Left ventricle myocardium inferior (tissue), 1 donor: ENCODE measurements at regions not wholly inside any gene's neighbourhood (a gene's known extent, or its start where the extent isn't known, plus 50 kb on each side); places are given as distances from the start of the nearest gene placed in this dataset.

ENCODE experiments used
- DNase-seq: peaks from one replicate; pipeline ENCODE4 v3.0.0-alpha.2; 2020
- H3K27ac ChIP-seq: fragments of 200-600 bp; replicated peaks from 2 replicates; pipeline ENCODE4 v1.8.0; 2021
- H3K27me3 ChIP-seq: fragments of 200-600 bp; 2 replicates; pipeline ENCODE4 v1.8.0; 2021; ENCODE audit warnings: low read depth
- H3K36me3 ChIP-seq: fragments of 200-600 bp; 2 replicates; pipeline ENCODE4 v1.8.0; 2021
- H3K4me1 ChIP-seq: fragments of 200-600 bp; 2 replicates; pipeline ENCODE4 v1.8.0; 2021
- H3K4me3 ChIP-seq: fragments of 200-600 bp; 2 replicates; pipeline ENCODE4 v1.8.0; 2021; ENCODE audit warnings: mild to moderate bottlenecking, moderate library complexity
- H3K9me3 ChIP-seq: fragments of 200-600 bp; replicated peaks from 2 replicates; pipeline ENCODE4 v1.8.0; 2021
- CTCF ChIP-seq: fragments of 200-600 bp; IDR thresholded peaks from 2 replicates; pipeline ENCODE4 v1.8.0; 2021; ENCODE audit warnings: antibody characterized with exemption, mild to moderate bottlenecking, borderline replicate concordance
- intact Hi-C: fragments of 100-400 bp; cut with micrococcal nuclease; formaldehyde crosslinking; loops from one replicate; pipeline ENCODE4 v1.11.0; 2022
- donor health status: DM: no; HTN: yes; CAD: no; lungs with severe emphysema.

GRCh38 chr16:73504591-73505575 is 457.0 kb upstream of the ZFHX3 start:
- Histone ChIP-seq H3K27me3 (peaks cover 7% of the 10 kb centered on the region), H3K27ac (no peak overlapping the region), H3K36me3 (no peaks in the 10 kb centered on the region), H3K9me3 (no peaks in the 10 kb centered on the region), H3K4me3 (peak overlapping the region; percentile 49), H3K4me1 (no peaks in the 10 kb centered on the region)
- DNase-seq, result no peak
- intact Hi-C loops, result no loop called here
- TF ChIP-seq CTCF, result no peak

GRCh38 chr16:73503093-73503492 is 455.2 kb upstream of the ZFHX3 start:
- no peak for TF ChIP-seq CTCF
- H3K36me3 ChIP-seq, result no peaks in the 10 kb centered on the region
- peaks cover 7% of the 10 kb centered on the region for H3K27me3 ChIP-seq
- no peak overlapping the region for H3K27ac ChIP-seq
- H3K4me1 ChIP-seq, result no peaks in the 10 kb centered on the region
- H3K4me3 ChIP-seq, result no peak overlapping the region
- intact Hi-C loops, result no loop called here
- no peaks in the 10 kb centered on the region for H3K9me3 ChIP-seq
- DNase-seq, result no peak

GRCh38 chr16:73499276-73499675 is 451.3 kb upstream of the ZFHX3 start:
- intact Hi-C loops, result no loop called here
- Histone ChIP-seq H3K9me3 (no peaks in the 10 kb centered on the region), H3K4me1 (no peaks in the 10 kb centered on the region), H3K4me3 (no peak overlapping the region), H3K27me3 (peaks cover 20% of the 10 kb centered on the region), H3K36me3 (no peaks in the 10 kb centered on the region), H3K27ac (no peak overlapping the region)
- DNase-seq, result no peak
- no peak for TF ChIP-seq CTCF

GRCh38 chr16:73485880-73486279 is 438.0 kb upstream of the ZFHX3 start:
- intact Hi-C loops, result no loop called here
- no peak overlapping the region for H3K27ac ChIP-seq
- H3K36me3 ChIP-seq, result no peaks in the 10 kb centered on the region
- no peaks in the 10 kb centered on the region for H3K4me1 ChIP-seq
- peaks cover 4% of the 10 kb centered on the region for H3K9me3 ChIP-seq
- peaks cover 46% of the 10 kb centered on the region for H3K27me3 ChIP-seq
- no peak overlapping the region for H3K4me3 ChIP-seq
- DNase-seq, result no peak
- no peak for TF ChIP-seq CTCF

GRCh38 chr16:73483934-73484711 is 436.2 kb upstream of the ZFHX3 start:
- intact Hi-C loops, result no loop called here
- no peak overlapping the region for H3K4me3 ChIP-seq
- no peaks in the 10 kb centered on the region for H3K9me3 ChIP-seq
- no peaks in the 10 kb centered on the region for H3K4me1 ChIP-seq
- no peak overlapping the region for H3K27ac ChIP-seq
- H3K27me3 ChIP-seq, result peaks cover 46% of the 10 kb centered on the region
- no peak for DNase-seq
- H3K36me3 ChIP-seq, result no peaks in the 10 kb centered on the region
- no peak for TF ChIP-seq CTCF
